Transverse colon (tissue), 4 donors: ENCODE measurements at regions not wholly inside any gene's neighbourhood (a gene's known extent, or its start where the extent isn't known, plus 50 kb on each side); places are given as distances from the start of the nearest gene placed in this dataset.

Experiments used
- DNase-seq: peaks from one replicate; pipeline ENCODE4 v3.0.0-alpha.2; 2019
- H3K27ac ChIP-seq, 4 donors: fragments of 200-600 bp; sonication (generic); 2 replicates each; pipeline ENCODE4 v1.5.1; 2016 to 2018; ENCODE audit warnings: inconsistent platforms in 4 of 4
- H3K27me3 ChIP-seq: fragments of 200-600 bp; sonication (generic); 2 replicates; pipeline ENCODE4 v1.5.1; 2017; ENCODE audit warnings: inconsistent platforms
- H3K36me3 ChIP-seq, 4 donors: fragments of 200-600 bp; sonication (generic); 2 replicates each; pipeline ENCODE4 v1.5.1; 2017 to 2019; ENCODE audit warnings: inconsistent platforms in 4 of 4
- H3K4me1 ChIP-seq, 4 donors: fragments of 200-600 bp; sonication (generic); 2 replicates each; pipeline ENCODE4 v1.5.1; 2017 to 2020; ENCODE audit warnings: inconsistent platforms in 4 of 4
- H3K4me3 ChIP-seq, 4 donors: fragments of 200-600 bp; sonication (generic); 1 replicate in 1 of 4; 2 replicates in 3 of 4; pipeline versions ENCODE4 v1.5.1 to v1.6.1; 2017 to 2019; ENCODE audit warnings: inconsistent platforms in 4 of 4
- H3K9me3 ChIP-seq, 2 donors: fragments of 200-600 bp; sonication (generic); 2 replicates each; pipeline ENCODE4 v1.5.1; 2017 to 2019; ENCODE audit warnings: inconsistent platforms in 2 of 2
- EP300 ChIP-seq: sonication (generic); formaldehyde crosslinking; IDR thresholded peaks from one replicate; pipeline ENCODE4 v1.6.1; 2017; ENCODE audit warnings: antibody characterized with exemption, low read depth
- POLR2A ChIP-seq: fragments of 450-650 bp; IDR thresholded peaks from one replicate; pipeline ENCODE4 v1.6.1; 2016; ENCODE audit warnings: antibody characterized with exemption, mild to moderate bottlenecking, moderate library complexity
- POLR2AphosphoS5 ChIP-seq, 3 donors: sonication (generic); formaldehyde crosslinking; IDR thresholded peaks; one replicate each; pipeline ENCODE4 v1.6.1; 2016; ENCODE audit warnings: antibody characterized with exemption in 3 of 3
- WGBS, 2 donors: methylation state at CpG; one replicate each; pipeline ENCODE4 v1.1.5; 2018; ENCODE audit warnings: low coverage in 1 of 2; 5-methylcytosine and 5-hydroxymethylcytosine counted together
- in situ Hi-C, 4 donors: fragments of 200-750 bp; cut with MboI; loops; one replicate each; pipeline versions ENCODE4 v1.15.0 to v1.15.1; 2017; ENCODE audit warnings: low sequenced_read_pairs in 3 of 4, low pct_ligation_motif_present in 1 of 4, low pct_unique_long_range_greater_than_20kb in 1 of 4
- intact Hi-C: fragments of 100-400 bp; cut with DNase I; formaldehyde crosslinking; loops from one replicate; pipeline ENCODE4 v1.15.1; 2023; ENCODE audit warnings: low total_unique reads
- TF ChIP-seq, protein P1 (sequence below), 5 experiments: fragments of 200-600 bp in 3 of 5; fragments of 450-650 bp in 2 of 5; sonication (generic) in 3 of 5; IDR thresholded peaks; 1 replicate in 2 of 5; 2 replicates in 3 of 5; pipeline ENCODE4 v1.5.1; 2016 to 2017; ENCODE audit warnings: antibody characterized with exemption in 5 of 5, inconsistent platforms in 3 of 5, mild to moderate bottlenecking in 2 of 5, moderate library complexity in 1 of 5

DNA sequence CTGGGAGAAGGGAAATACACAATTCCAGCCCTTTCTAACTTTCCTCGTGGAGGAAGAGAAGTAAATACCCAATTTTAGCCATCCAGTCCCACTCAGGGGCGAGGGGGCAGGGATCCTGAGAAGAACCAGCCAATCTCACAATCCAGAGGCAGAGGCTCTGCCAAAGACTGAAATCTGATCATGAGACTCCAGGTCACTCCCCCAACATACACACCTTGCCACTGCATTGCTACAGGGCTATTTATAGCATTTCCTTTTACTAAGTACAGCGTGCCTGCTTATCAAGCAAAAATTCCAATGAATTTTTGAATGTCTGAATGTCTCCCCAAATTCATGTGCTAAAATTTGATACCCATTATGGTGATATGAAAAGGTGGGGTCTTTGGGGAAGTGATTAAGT, 1687.5 kb downstream of the EFNB2 start:
- H3K27ac ChIP-seq, result no peak overlapping the region
- 50 to 63% methylated on average over 2 to 3 of the region's 3 CpGs for WGBS, 2 donors

DNA sequence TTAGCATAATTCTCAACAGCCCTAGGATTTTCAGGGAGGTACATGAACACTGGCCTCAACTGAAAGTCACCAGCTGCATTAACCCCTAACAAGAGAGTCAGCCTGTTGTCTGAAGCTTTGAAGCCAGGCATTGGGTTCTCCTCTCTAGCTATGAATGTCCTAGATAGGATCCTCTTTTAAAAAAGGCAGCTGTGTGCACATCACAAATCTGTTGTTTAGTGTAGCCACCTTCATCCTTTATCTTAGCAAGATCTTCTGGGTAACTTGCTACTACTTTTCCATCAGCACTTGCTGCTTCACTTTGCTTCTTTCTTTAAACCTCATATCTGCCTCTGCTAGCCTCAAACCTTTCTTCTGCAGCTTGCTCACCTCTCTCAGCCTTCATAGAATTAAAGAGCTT, 1692.1 kb downstream of the EFNB2 start:
- Histone ChIP-seq H3K27me3 (no peaks in the 10 kb centered on the region), H3K4me3 (no peak overlapping the region), H3K36me3 (no peaks in the 10 kb centered on the region), H3K27ac (no peak overlapping the region), H3K4me1 (no peaks in the 10 kb centered on the region), H3K9me3 (no peaks in the 10 kb centered on the region)
- no peak for DNase-seq
- in situ Hi-C loops (no loop called here), intact Hi-C loops (no loop called here)
- TF ChIP-seq POLR2AphosphoS5 (IDR thresholded peaks at IDR 0.05) (no peak), EP300 (no peak), POLR2A (no peak)
- TF ChIP-seq, protein P1, sequence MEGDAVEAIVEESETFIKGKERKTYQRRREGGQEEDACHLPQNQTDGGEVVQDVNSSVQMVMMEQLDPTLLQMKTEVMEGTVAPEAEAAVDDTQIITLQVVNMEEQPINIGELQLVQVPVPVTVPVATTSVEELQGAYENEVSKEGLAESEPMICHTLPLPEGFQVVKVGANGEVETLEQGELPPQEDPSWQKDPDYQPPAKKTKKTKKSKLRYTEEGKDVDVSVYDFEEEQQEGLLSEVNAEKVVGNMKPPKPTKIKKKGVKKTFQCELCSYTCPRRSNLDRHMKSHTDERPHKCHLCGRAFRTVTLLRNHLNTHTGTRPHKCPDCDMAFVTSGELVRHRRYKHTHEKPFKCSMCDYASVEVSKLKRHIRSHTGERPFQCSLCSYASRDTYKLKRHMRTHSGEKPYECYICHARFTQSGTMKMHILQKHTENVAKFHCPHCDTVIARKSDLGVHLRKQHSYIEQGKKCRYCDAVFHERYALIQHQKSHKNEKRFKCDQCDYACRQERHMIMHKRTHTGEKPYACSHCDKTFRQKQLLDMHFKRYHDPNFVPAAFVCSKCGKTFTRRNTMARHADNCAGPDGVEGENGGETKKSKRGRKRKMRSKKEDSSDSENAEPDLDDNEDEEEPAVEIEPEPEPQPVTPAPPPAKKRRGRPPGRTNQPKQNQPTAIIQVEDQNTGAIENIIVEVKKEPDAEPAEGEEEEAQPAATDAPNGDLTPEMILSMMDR (IDR thresholded peaks at IDR 0.05), result no peak

More for the DNA sequence above, 1687.5 kb downstream of the EFNB2 start:
- no peak for DNase-seq
- Histone ChIP-seq H3K4me3 (no peak overlapping the region), H3K4me1 (no peaks in the 10 kb centered on the region), H3K36me3 (no peaks in the 10 kb centered on the region), H3K27me3 (no peaks in the 10 kb centered on the region), H3K9me3 (no peaks in the 10 kb centered on the region)
- TF ChIP-seq, protein P1 (IDR thresholded peaks at IDR 0.05), result no peak
- TF ChIP-seq EP300 (no peak), POLR2A (no peak), POLR2AphosphoS5 (IDR thresholded peaks at IDR 0.05) (no peak)
- intact Hi-C loops, result no loop called here
- in situ Hi-C loops, result no loop called here

DNA sequence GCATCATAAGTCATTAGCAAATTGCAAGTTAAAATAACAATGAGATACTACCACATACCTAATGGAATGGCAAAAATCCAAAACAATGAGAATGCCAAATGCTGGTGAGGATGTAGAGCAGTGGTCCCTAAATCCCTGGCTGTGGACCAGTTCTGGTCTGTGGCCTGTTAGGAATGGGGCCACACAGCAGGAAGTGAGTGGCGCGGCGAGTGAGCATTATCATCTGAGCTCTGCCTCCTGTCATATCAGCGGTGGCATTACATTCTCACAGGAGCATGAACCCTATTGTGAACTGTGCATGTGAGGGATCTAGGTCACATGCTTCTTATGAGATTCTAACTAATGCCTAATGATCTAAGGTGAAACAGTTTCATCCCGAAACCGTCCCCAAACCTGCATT, 1694.4 kb downstream of the EFNB2 start:
- Histone ChIP-seq H3K27me3 (no peaks in the 10 kb centered on the region), H3K4me1 (no peaks in the 10 kb centered on the region), H3K9me3 (no peaks in the 10 kb centered on the region), H3K36me3 (no peaks in the 10 kb centered on the region), H3K27ac (no peak overlapping the region), H3K4me3 (no peak overlapping the region)
- TF ChIP-seq POLR2AphosphoS5 (IDR thresholded peaks at IDR 0.05) (no peak), EP300 (no peak), POLR2A (no peak)
- TF ChIP-seq, protein P1 (IDR thresholded peaks at IDR 0.05), result no peak
- no peak for DNase-seq
- intact Hi-C loops (no loop called here), in situ Hi-C loops (no loop called here)
- 93 to 98% methylated on average over 4 to 6 of the region's 6 CpGs for WGBS, 2 donors

DNA sequence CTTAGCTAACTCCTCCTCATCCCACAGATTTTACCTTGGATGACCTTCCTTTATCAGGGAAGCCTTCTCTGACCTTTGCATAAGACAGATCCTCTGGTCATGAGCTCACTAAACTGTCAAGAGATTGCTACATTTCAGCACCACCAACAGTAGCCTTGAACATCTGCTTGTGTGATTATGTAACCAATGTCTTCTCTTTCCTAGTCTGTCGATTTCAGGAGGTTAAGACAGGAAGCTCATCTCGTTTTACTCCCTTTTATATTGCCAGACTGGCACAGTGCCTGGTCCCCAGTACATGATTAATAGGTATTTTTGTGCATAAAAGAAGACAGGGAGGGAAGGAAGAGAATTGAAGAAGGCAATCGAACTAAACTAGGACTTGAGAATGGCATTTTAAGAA, 1697.7 kb downstream of the EFNB2 start:
- H3K9me3 ChIP-seq, result no peaks in the 10 kb centered on the region
- no peak overlapping the region for H3K27ac ChIP-seq
- no peaks in the 10 kb centered on the region for H3K27me3 ChIP-seq
- H3K4me3 ChIP-seq, result no peak overlapping the region
- DNase-seq, result no peak
- H3K36me3 ChIP-seq, result no peaks in the 10 kb centered on the region
- intact Hi-C loops, result no loop called here
- in situ Hi-C loops, result no loop called here
- WGBS, 2 donors, result 14 to 19% methylated on average over 2 to 3 of the region's 3 CpGs
- no peaks in the 10 kb centered on the region for H3K4me1 ChIP-seq
- no peak for TF ChIP-seq POLR2A
- no peak for TF ChIP-seq POLR2AphosphoS5 (IDR thresholded peaks at IDR 0.05)
- TF ChIP-seq, protein P1 (IDR thresholded peaks at IDR 0.05), result no peak
- TF ChIP-seq EP300, result no peak
